ENCODE measurements at regions not wholly inside any gene's neighbourhood (a gene's known extent, or its start where the extent isn't known, plus 50 kb on each side); places are given as distances from the start of the nearest gene placed in this dataset.

DNA sequence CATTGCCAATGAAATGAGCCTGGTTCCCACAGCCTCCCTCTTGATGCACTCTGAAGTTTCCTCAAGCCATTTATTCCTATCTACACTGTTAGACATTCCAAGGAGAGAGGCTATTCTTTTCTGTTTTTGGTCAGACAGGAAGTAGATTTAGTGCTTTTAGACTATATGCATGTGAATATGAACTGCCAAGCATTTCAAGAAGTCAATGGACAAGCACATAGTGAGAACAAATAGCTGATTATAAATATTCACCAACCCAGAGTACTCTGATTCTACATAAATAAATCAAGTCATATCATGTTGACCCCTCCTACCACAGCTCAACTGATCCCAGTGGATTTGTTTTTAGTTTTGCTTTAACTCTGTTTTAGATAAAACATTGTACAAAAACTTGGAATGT lies 412.5 kb upstream of the RARB start:
- Mint-ChIP-seq H3K27ac (ENCODE audit: unreplicated experiment) (no peak overlapping the region), H3K9me3 (ENCODE audit: low read depth, unreplicated experiment) (no peaks in the 10 kb centered on the region), H3K4me3 (ENCODE audit: low read depth, unreplicated experiment) (no peak overlapping the region), H3K4me1 (ENCODE audit: low read depth, unreplicated experiment) (no peaks in the 10 kb centered on the region), H3K27me3 (ENCODE audit: unreplicated experiment) (no peaks in the 10 kb centered on the region), H3K36me3 (ENCODE audit: insufficient read depth, unreplicated experiment) (no peaks in the 10 kb centered on the region)
- intact Hi-C loops (cut with micrococcal nuclease; ENCODE audit: unreplicated experiment): no loop called here
- no TSS peak for BruUV-seq (replicated peaks)
- CTCF ChIA-PET: no interaction called here
- no peak for DNase-seq
- TF ChIP-seq CTCF (IDR thresholded peaks at IDR 0.05; ENCODE audit: unreplicated experiment): no peak

GRCh38 chr3:25018909-25019308 lies 409.2 kb upstream of the RARB start:
- BruUV-seq (replicated peaks): no TSS peak
- Mint-ChIP-seq H3K4me3 (ENCODE audit: low read depth, unreplicated experiment) (no peak overlapping the region), H3K9me3 (ENCODE audit: low read depth, unreplicated experiment) (no peaks in the 10 kb centered on the region), H3K27ac (ENCODE audit: unreplicated experiment) (no peak overlapping the region), H3K4me1 (ENCODE audit: low read depth, unreplicated experiment) (no peaks in the 10 kb centered on the region), H3K27me3 (ENCODE audit: unreplicated experiment) (no peaks in the 10 kb centered on the region), H3K36me3 (ENCODE audit: insufficient read depth, unreplicated experiment) (no peaks in the 10 kb centered on the region)
- intact Hi-C loops (cut with micrococcal nuclease; ENCODE audit: unreplicated experiment): no loop called here
- no peak for TF ChIP-seq CTCF (IDR thresholded peaks at IDR 0.05; ENCODE audit: unreplicated experiment)
- CTCF ChIA-PET: no interaction called here
- no peak for DNase-seq

- Mint-ChIP-seq H3K4me1 (ENCODE audit: low read depth, unreplicated experiment) (no peaks in the 10 kb centered on the region), H3K9me3 (ENCODE audit: low read depth, unreplicated experiment) (no peaks in the 10 kb centered on the region)
Measured at GRCh38 chr3:25019506-25019905, 408.6 kb upstream of the RARB start.

DNA sequence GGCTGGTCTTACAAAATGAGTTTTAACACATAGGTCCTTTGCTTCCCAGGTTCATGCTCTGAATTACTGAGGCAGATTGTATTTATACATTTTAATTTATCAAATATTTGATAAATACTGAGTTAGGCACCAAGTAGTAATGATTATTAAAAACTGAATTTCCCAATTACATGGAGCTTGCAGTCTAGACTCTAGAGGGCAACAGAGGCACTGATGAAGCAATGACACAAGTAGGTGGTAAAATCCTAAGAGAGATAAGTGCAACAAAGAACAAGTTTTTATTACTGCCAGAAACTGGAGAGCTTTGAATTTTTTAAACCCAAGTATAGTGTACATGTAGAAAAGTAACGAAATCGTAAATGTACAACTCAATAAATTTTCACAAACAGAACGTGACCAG lies 406.2 kb upstream of the RARB start:
- Mint-ChIP-seq H3K4me1 (ENCODE audit: low read depth, unreplicated experiment) (no peaks in the 10 kb centered on the region), H3K36me3 (ENCODE audit: insufficient read depth, unreplicated experiment) (no peaks in the 10 kb centered on the region), H3K9me3 (ENCODE audit: low read depth, unreplicated experiment) (no peaks in the 10 kb centered on the region), H3K27ac (ENCODE audit: unreplicated experiment) (no peak overlapping the region), H3K27me3 (ENCODE audit: unreplicated experiment) (no peaks in the 10 kb centered on the region), H3K4me3 (ENCODE audit: low read depth, unreplicated experiment) (no peak overlapping the region)
- TF ChIP-seq CTCF (IDR thresholded peaks at IDR 0.05; ENCODE audit: unreplicated experiment): peak; percentile 17
- CTCF ChIA-PET: interaction anchor here (1.2 to 2.3 kb wide), 5 partner anchors 12 to 571 kb away, joined by 3 to 11 read pairs (median 6); partner anchors contain the start of gene RARB
- peak; percentile 5 for DNase-seq
- BruUV-seq (replicated peaks): no TSS peak
- intact Hi-C loops (cut with micrococcal nuclease; ENCODE audit: unreplicated experiment): loop anchor here (1.0 to 10.0 kb wide), 4 partner anchors 250 to 571 kb away; partner anchors contain the start of gene RARB

More at GRCh38 chr3:25019506-25019905, 408.6 kb upstream of the RARB start:
- no peak for DNase-seq
- CTCF ChIA-PET: no interaction called here
- TF ChIP-seq CTCF (IDR thresholded peaks at IDR 0.05; ENCODE audit: unreplicated experiment): no peak
- BruUV-seq (replicated peaks): no TSS peak
- Mint-ChIP-seq H3K27me3 (ENCODE audit: unreplicated experiment) (no peaks in the 10 kb centered on the region), H3K27ac (ENCODE audit: unreplicated experiment) (no peak overlapping the region), H3K36me3 (ENCODE audit: insufficient read depth, unreplicated experiment) (no peaks in the 10 kb centered on the region), H3K4me3 (ENCODE audit: low read depth, unreplicated experiment) (no peak overlapping the region)
- intact Hi-C loops (cut with micrococcal nuclease; ENCODE audit: unreplicated experiment): no loop called here

All from Calu3 (cell line).